Suppressor macrophage treated with lipopolysaccharide for 4 hours (primary cell): ENCODE measurements at regions not wholly inside any gene's neighbourhood (a gene's known extent, or its start where the extent isn't known, plus 50 kb on each side); places are given as distances from the start of the nearest gene placed in this dataset.
"Not testable (repeated sequence)": the region's sequence is repeated elsewhere in the genome, so short reads cannot be mapped to it uniquely, and the experiment has no call there.

Experiments
- DNase-seq: peaks from one replicate; pipeline ENCODE4 v3.0.0-alpha.2; 2020

- DNase-seq, result no peak
Observed at GRCh38 chr14:87813686-87814085, 179.3 kb downstream of the GALC start.

GRCh38 chr14:87813211-87813610 is 179.8 kb downstream of the GALC start:
- no peak for DNase-seq

- no peak for DNase-seq
Observed at GRCh38 chr14:87811246-87811645, 181.7 kb downstream of the GALC start.

GRCh38 chr14:87810711-87811110 is 182.3 kb downstream of the GALC start:
- no peak for DNase-seq

GRCh38 chr14:87809261-87809660 is 183.7 kb downstream of the GALC start:
- DNase-seq, result no peak

GRCh38 chr14:87805315-87805723 is 187.7 kb downstream of the GALC start:
- DNase-seq, result peak; percentile 45

GRCh38 chr14:87800216-87800615 is 192.8 kb downstream of the GALC start:
- DNase-seq, result no peak

- DNase-seq, result peak; percentile 1
Observed at GRCh38 chr14:87799400-87799799, 193.6 kb downstream of the GALC start.

- no peak for DNase-seq
Observed at GRCh38 chr14:87797001-87797400, 196.0 kb downstream of the GALC start.

GRCh38 chr14:87794561-87794960 is 198.4 kb downstream of the GALC start:
- no peak for DNase-seq

- no peak for DNase-seq
Observed at GRCh38 chr14:87785897-87786296, 207.1 kb downstream of the GALC start.

GRCh38 chr14:87784386-87784785 is 208.6 kb downstream of the GALC start:
- no peak for DNase-seq

- no peak for DNase-seq
Observed at GRCh38 chr14:87783071-87783470, 209.9 kb downstream of the GALC start.

GRCh38 chr14:87772854-87773253 is 220.1 kb downstream of the GALC start:
- DNase-seq, result no peak

GRCh38 chr14:87767567-87767901 is 225.4 kb downstream of the GALC start:
- no peak for DNase-seq

GRCh38 chr14:87758876-87759275 is 234.1 kb downstream of the GALC start:
- DNase-seq, result no peak

- DNase-seq, result peak; percentile 5
Observed at GRCh38 chr14:87756661-87757060, 236.3 kb downstream of the GALC start.

GRCh38 chr14:87754520-87755223 is 238.3 kb downstream of the GALC start:
- DNase-seq, result peak; percentile 42

GRCh38 chr14:87748558-87748957 is 244.4 kb downstream of the GALC start:
- DNase-seq, result no peak

GRCh38 chr14:87745507-87746118 is 247.4 kb downstream of the GALC start:
- peak; percentile 45 for DNase-seq

GRCh38 chr14:87734577-87735360 is 258.2 kb downstream of the GALC start:
- DNase-seq, result not testable (repeated sequence)

- DNase-seq, result not testable (repeated sequence)
Observed at GRCh38 chr14:87733115-87733514, 259.9 kb downstream of the GALC start.

- no peak for DNase-seq
Observed at GRCh38 chr14:87732562-87732961, 260.4 kb downstream of the GALC start.

GRCh38 chr14:87725318-87725717 is 267.7 kb downstream of the GALC start:
- DNase-seq, result no peak
